AG20443 (cell line): ENCODE measurements at regions not wholly inside any gene's neighbourhood (a gene's known extent, or its start where the extent isn't known, plus 50 kb on each side); places are given as distances from the start of the nearest gene placed in this dataset.
"Not testable (repeated sequence)": the region's sequence is repeated elsewhere in the genome, so short reads cannot be mapped to it uniquely, and the experiment has no call there.

ENCODE experiments used
- DNase-seq: peaks from one replicate; pipeline ENCODE4 v3.0.0; 2012; ENCODE audit warnings: low spot score, mixed read lengths

DNA sequence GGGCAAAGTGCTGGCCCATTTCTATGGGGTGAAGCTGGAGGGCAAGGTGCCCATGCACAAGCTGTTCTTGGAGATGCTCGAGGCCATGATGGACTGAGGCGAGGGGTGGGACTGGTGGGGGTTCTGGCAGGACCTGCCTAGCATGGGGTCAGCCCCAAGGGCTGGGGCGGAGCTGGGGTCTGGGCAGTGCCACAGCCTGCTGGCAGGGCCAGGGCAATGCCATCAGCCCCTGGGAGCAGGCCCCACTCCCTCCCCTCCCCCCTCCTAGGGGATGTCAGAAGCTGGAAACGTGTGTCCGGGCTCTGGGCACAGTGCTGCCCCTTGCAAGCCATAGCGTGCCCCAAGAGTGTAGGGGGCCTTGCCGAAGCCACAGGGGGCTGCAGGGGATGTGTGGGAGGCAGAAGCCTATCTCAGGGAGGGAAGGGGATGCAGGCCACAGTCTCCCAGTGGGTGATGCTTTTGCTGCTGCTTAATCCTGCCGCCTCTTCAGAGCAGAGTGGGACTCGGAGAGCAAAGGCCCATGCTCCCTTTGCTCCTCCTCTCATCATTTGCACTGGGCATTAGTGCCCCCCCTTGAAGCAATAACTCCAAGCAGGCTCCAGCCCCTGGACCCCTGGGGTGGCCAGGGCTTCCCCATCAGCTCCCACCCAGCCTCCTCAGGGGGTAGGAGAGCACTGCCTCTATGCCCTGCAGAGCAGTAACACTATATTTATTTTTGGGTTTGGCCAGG, 85.2 kb downstream of the MRPL57 start:
- DNase-seq: not testable (repeated sequence)

DNA sequence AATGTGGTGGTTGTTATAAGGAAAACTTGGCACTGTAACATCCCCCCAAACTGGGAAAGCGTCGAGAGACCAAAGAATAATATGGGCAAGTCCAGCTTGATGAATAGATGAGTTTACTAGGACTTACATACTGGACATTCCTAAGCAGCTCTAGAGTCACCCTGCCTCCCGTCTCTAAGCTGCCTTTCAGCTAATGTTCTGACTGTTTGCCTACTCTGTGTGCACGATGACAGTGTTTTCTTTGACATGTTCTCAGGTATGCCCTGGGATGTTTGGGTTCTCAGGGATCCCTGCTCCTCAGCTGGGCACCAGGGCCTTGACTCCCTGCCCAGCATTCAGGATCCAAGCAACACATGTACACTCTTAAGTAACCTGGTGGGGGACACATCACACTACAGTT, 87.5 kb downstream of the MRPL57 start:
- not testable (repeated sequence) for DNase-seq

DNA sequence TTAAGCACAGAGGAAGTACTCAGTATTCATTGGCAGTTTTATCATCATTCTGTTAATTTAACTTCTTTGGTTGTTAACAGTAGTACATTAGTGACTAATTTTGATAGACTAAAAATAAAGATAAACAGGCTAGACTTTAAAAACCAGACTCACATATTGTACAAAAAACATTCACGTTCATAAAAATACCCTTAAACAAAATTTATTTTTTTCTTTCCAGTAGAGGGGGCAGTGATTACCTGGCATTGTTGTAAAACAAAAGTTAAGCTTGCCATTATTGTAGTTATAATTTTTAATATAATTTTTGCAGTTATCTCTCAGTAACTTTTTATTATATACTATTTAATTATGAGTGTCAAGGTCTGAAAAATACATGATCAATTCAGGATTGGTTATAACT, 92.0 kb downstream of the MRPL57 start:
- DNase-seq: not testable (repeated sequence)

DNA sequence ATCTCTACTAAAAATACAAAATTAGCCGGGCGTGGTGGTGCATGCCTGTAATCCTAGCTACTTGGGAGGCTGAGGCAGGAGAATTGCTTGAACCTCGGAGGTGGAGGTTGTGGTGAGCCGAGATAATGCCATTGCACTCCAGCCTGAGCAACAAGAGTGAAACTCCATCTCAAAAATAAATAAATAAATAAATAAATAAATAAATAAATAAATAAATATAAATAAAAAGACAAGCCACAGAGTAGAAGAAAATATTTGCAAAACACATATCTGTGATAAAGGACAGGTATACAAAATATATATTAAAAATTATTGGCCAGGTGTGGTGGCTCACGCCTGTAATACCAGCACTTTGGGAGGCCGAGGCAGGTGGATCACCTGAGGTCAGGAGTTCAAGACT, 96.0 kb downstream of the MRPL57 start:
- not testable (repeated sequence) for DNase-seq

DNA sequence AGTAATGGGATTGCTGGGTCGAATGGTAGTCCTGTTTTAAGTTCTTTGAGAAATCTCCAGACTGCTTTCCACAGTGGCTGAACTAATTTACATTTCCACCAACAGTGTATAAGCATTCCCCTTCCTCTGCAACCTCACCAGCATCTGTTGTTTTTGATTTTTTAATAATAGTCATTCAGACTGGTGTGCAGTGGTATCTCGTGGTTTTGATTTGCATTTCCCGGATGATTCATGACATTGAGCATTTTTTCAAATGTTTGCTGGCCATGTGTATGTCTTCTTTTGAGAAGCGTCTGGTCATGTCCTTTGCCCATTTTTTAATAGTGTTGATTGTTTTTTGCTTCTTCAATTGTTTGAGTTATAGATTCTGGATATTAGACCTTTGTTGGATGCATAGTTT, 98.0 kb downstream of the MRPL57 start:
- not testable (repeated sequence) for DNase-seq

DNA sequence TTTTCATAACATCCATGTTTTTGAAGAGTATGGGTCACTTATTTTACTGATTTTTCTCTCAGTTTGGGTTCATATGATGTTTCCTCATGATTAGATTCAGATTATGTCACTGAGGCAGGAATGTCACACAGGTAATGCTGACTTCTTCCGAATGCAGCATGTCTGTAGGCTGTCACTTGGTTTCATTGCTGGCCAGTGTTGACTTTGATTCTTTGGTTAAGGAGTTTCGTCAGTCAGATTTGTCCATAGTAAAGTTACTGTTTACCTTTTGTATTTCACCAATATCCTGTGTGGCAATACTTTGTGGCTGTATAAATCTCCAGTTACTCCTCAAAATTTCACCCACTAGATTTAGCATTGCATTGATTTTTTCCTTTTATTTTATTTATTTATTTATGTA, 105.6 kb downstream of the MRPL57 start:
- no peak for DNase-seq

DNA sequence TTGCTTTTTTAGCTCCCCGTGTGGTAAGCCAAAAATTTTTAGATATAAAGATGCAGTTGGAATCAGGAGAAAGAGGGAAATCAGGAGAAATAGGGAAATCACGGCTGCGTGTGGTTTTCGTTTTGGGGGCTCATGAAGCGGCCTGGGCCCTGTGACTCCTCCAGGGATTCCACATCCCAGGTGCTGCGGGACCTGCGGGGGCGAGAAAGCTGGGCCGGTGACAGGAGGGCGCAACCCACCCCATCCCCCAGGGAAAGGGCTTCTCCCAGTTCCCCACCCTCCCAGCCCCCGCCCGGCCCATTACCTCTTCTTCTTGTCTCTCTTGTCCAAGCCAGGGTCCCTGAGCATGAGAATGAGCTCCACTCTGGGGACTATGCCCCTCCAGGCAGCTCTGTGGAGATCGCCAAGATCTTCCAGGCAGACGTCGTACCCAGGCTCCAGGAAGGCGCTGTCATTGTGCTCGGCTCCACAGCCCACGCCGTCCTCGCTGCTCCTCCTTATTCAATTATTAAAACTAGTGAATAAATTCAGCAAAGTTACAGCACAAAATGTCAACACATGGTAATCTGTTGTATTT, 111.0 kb downstream of the MRPL57 start:
- no peak for DNase-seq

DNA sequence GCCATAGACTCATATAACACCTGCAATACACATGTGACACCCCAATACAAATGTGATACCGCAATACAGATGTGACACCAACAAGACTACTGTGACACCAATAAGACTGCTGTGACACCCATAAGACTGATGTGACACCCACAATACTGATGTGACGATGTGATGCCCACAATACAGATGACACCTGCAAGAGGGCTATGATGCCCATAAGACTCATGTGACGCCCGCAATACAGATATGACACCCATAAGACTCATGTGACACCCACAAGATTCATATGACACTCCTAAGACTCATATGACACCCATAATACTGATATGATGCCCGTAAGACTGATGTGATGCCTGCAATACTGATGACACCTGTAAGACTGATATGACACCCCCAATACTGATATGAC, 113.0 kb downstream of the MRPL57 start:
- no peak for DNase-seq

DNA sequence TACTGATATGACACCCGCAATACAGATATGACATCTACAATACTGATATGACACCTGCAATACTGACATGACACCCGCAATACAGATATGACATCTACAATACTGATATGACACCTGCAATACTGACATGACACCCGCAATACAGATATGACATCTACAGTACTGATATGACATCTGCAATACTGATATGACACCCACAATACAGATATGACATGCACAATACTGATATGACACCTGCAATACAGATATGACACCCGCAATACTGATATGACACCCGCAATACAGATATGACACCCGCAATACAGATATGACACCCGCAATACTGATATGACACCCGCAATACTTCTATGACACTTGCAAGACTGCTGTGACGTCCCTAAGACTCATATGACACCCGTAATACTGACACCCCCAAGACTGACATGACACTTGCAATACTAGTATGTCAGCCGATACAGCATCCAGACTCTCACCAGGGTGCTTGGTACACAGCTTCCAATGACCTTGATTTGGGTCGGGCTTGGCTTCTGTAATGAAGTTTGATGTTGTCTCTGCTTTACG, 114.1 kb downstream of the MRPL57 start:
- not testable (repeated sequence) for DNase-seq

DNA sequence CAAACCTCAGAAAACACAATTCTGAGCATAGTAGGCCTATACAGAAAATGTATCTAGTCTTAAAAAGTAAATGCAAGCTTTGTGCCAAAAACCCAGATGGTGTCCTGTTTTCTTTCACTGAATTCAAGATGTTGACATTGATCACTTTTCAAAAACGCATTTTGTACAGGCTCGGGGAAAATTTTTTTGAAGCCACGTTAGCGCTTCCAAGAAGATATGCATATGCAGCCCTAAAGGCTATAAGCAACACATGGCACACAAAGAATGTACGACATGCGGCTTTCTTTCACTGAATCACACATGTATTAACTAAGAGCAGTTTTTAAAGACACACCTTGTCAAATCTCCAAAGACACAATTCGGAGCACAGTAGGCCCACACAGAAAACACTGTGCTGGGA, 115.4 kb downstream of the MRPL57 start:
- no peak for DNase-seq

DNA sequence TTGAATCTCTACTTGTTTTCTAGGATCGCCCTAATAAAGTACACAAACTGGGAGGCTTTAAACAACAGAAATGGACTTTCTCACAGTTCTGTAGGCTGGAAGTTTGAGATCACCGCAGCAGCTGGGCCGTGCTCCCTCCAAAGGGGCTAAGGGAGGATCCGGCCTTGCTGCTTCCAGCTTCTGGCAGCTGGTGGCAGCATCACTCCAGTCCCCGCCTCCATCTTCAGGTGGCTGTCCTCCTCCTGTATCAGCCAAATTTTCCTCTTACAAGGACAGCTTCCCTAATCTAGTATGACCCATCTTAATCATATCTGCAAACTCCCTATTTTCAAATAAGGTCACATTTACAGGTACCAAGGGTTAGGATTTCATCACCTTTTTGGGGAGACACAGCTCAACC, 120.5 kb downstream of the MRPL57 start:
- peak; percentile 24 for DNase-seq

DNA sequence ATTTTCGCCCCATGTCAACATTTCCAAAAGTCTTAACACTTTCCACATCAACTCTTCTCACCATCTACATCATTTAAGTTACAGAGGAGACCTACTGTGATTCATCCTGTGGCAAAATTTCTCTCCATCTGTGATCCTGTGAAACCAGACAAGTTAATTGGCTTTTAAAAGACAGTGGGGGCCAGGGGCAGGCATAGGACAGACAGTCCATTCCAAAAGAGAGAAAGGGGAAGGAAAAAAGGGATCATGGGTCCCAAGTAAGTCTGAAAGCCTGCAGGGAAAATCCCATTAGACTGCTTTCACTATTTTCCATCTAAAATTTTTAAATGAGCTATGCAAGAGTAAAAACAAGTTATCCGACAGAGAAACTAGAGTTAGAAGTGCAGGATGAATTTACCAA, 121.0 kb downstream of the MRPL57 start:
- no peak for DNase-seq

DNA sequence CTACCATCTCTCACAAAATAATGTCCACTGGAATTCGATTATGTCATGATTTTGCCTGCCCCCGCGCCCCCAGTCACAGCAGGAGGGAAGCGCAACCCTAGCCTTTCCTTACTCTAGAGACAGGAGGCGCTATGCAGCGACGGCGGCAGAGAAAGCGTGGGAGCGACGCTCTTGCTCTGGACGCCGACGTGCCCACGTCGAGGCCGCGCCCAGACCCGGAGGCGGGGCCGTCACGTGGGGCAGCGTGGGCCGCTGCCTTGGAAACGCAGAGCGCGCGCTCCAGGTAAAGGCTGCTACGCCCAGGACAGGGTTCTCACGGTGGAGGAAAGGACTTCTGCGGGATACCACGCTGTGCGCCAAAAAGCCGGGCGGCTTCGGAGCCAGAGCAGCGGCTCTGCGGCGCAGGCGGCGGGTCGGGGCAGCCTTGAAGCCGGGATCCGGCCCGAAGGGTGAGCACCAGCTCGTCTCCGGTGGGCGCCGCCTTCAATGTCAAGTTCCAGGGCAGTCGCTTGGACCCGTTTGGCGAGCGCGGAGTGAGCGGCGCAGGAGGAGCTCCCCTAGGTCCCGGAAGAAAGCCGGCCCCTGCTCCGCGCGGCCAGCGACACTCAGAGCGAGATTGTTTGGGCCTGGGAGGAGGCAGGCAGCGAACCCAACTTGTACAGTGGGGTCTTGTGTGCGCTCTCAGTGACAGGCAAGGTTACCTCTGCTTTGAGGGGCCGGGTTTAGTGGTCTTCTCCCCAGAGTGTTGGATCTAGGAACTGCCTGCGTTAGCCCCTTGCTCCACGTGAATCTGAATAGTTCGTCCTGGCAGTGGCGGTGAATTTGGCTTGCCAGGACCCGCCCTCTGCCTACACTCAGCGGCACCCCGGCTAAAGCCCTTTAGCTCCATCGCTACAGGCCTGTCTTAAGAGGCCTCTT, 121.7 kb downstream of the MRPL57 start:
- peak; percentile 98 for DNase-seq

DNA sequence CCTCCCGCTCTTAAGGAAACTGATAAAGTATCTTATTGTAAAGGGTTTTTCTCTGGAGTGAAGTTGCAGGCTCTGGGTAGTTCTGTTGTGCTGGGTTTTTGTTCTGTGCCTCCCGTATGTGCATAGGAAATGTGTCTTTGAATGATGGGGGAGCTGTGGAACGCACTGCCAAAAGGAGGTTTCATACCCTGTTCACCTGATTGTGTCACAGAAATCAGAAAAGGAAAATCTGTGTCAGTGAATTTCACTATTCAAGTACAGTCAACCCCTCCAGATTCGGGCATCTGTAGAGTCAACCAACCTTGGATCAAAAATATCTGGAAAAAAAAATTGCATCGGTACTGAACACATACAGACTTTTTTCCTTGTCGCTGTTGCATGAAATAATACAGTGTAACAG, 127.8 kb downstream of the MRPL57 start:
- DNase-seq: no peak

DNA sequence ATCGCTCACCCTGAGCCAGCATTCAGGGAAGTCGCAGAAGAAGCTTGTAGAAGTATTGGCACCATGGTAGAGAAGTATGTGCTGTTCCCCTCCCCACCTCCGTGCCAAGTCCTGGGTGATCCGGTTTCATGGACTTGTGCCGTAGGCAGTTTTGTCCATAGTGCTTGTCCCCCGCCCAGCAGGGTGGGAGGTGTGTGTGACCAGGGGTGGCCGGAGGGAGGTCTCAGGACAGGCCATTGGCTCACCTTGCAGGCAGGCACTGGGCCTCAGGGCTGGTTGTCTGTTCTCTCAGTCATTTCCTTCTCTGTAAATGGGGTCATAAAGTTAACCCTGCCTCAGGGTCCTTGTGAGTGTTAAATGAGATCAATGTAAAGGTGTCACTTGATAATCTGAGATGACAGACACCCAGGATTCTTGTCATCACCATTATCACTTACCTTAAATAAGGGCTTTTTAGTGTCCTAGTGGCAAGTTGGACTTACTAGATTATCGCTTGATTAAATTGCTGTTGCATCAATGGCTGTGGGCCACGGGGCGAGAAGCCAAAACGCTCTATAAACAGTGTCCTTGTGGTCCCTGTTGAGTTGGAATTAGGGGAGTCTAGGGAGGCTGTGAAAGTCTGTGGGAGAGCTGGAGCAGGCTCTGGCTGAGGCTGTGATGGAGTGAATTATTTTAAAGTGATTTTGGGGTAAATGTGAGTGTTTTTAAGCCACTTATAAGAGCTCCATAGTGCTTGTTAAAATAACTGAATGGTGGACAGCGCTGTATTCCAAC, 130.0 kb downstream of the MRPL57 start:
- DNase-seq: not testable (repeated sequence)

DNA sequence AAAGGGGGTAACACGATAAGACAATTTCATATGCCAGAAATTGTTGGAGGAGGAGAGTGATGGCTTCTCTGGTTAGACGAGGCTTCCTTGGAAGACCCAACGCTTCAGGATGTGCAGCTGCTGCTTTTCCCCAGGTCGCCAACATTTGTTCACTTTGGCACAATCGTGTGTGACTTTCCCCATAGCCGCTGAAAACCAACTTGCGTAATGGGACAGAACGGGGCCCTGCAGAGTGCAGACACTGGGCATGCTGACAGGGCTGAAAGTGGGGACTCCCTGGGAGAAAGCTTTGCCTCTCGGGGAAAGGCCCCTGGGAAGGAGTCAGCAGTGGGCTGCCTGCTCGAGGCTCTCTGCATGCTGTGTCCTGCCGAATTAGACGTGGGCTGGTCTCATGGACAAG, 130.7 kb downstream of the MRPL57 start:
- not testable (repeated sequence) for DNase-seq

DNA sequence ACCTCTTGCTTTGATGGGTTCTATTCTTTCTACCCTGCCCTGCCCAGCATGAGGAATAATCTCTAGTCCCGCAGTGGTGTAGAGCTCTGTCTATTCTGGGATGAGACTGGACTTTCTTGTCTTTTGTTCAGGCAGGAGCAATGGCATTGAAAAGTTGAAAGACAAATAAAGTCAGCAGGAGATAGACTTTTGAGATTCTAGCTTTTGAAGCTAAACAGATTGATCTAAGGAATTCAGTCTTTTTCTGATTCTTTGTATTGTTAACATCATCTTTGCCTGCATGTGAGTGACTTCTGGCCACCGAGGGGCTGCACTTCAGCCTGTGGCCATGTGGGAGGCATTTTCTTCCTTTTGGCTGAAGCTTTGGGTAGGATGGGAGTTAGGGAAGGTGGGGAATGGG, 132.4 kb downstream of the MRPL57 start:
- no peak for DNase-seq

DNA sequence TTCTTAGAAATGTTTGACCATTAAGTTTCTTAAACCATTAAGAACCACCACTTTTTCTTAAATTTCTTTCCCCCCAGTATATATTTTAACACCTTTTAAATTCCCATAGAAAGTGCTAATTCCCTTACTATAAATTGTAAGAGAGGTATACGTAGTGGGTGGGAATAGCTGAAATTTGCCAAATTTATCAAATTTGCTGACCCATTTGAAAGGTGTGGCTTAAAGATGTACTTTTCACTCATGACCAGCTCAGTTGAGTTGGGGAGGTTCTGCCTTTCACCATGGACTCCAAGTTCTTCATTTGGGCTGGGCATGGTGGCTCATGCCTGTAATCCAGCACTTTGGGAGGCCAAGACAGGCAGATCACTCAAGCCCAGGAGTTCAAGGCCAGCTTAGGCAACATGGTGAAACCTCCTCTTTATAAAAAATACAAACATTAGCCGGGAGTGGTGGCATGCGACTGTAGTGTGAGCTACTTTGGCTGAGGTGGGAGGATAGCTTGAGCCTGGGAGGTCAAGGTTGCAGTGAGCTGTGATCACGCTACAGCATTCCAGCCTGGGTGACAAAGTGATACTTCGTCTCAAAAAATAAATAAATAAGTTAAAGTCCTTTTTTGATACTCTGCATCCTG, 133.2 kb downstream of the MRPL57 start:
- no peak for DNase-seq

DNA sequence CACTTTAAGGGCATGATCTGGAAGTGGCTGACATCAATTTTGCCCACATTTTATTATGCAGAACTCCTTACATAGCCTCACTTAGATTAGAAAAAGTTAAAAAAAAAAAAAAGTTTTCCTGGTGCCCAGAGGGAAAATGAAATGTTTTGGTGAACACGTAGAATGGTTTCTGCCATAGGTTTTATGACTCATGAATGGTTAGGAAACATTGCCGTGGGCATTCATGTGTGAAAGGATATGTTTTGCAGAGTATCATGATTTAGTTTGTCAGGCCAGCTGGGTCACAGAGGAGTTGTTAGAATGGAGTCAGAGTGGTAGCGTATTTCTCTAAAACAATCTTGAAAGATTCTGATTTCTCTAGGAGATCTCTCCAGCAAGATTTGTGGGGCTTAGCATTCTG, 133.8 kb downstream of the MRPL57 start:
- DNase-seq: no peak

DNA sequence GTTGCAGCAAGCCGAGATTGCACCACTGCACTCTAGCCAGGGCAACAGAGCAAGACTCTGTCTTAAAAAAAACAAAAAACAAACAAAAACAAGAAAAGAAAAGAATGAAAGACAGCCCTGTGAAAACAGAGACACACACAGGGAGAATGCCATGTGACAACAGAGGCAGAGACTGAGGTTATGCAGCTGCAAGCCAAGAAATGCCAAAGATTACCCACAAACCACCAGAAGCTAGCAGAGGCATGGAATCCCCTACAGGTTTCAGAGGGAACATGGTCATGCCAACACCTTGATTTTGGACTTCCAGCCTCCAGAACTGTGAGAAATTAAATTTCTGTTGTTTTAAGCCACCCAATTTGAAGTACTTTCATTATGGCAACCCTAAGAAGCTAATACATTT, 138.5 kb downstream of the MRPL57 start:
- not testable (repeated sequence) for DNase-seq

DNA sequence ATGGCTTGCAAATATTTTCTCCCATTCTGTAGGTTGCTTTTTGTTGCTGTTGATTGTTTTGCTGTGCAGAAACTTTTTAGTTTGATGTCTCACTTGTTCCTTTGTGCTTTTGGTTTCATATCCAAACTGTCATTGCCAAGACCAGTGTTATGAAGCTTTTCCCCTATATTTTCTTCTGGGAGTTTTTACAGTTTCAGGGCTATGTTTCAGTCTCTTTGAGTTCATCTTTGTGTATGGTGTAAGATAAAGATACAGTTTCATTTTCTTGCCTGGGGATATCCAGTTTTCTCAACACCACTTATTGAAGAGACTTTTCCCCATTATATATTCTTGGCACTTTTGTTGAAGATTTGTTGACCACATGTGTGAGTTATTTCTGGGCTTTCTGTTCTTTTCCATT, 139.9 kb downstream of the MRPL57 start:
- DNase-seq: no peak
